ENCODE measurements at regions not wholly inside any gene's neighbourhood (a gene's known extent, or its start where the extent isn't known, plus 50 kb on each side); places are given as distances from the start of the nearest gene placed in this dataset.

DNA sequence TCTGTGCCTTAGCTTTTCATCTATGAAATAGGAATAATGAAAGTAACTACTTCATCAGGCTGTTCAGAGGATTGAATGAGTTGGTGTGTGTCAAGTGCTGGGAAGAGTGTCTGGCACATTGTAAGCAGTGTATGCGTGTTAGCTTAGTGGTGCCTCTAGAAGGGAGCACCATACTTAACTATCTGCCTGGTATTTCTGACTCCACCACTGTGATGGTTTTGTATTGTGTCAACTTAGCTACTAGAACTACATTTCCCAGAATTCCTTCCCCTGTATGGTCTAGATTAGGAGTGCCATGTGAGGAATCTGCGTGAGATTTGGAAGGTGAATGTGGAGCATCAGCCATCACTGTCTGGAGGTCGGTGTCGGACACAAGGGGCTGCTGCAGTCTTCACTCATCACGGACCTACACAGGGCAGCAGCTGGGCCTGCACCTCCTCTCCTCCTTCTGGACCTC, 115.4 kb upstream of the GALNT15 start:
- TF ChIP-seq, protein P1, sequence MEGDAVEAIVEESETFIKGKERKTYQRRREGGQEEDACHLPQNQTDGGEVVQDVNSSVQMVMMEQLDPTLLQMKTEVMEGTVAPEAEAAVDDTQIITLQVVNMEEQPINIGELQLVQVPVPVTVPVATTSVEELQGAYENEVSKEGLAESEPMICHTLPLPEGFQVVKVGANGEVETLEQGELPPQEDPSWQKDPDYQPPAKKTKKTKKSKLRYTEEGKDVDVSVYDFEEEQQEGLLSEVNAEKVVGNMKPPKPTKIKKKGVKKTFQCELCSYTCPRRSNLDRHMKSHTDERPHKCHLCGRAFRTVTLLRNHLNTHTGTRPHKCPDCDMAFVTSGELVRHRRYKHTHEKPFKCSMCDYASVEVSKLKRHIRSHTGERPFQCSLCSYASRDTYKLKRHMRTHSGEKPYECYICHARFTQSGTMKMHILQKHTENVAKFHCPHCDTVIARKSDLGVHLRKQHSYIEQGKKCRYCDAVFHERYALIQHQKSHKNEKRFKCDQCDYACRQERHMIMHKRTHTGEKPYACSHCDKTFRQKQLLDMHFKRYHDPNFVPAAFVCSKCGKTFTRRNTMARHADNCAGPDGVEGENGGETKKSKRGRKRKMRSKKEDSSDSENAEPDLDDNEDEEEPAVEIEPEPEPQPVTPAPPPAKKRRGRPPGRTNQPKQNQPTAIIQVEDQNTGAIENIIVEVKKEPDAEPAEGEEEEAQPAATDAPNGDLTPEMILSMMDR (IDR thresholded peaks at IDR 0.05): no peak
- no peak for TF ChIP-seq POLR2A (IDR thresholded peaks at IDR 0.05)

All from lower leg skin (tissue), 3 donors.